SK-N-MC (cell line): ENCODE measurements at regions not wholly inside any gene's neighbourhood (a gene's known extent, or its start where the extent isn't known, plus 50 kb on each side); places are given as distances from the start of the nearest gene placed in this dataset.

ENCODE experiments used
- EZH2 ChIP-seq: fragments of 200-600 bp; sonication (generic); IDR thresholded peaks from one replicate; pipeline ENCODE4 v1.6.1; 2017; ENCODE audit warnings: antibody characterized with exemption
- POLR2AphosphoS5 ChIP-seq: IDR thresholded peaks from 2 replicates; pipeline ENCODE4 v1.6.1; 2012; ENCODE audit warnings: mild to moderate bottlenecking, low read depth, low read length, borderline replicate concordance

- no peak for TF ChIP-seq EZH2
- TF ChIP-seq POLR2AphosphoS5, result no peak
Measured at GRCh38 chr20:12882832-12883506, 125.8 kb upstream of the SPTLC3 start.
